GM18498 (cell line): ENCODE measurements at regions not wholly inside any gene's neighbourhood (a gene's known extent, or its start where the extent isn't known, plus 50 kb on each side); places are given as distances from the start of the nearest gene placed in this dataset.
"Not testable (repeated sequence)": the region's sequence is repeated elsewhere in the genome, so short reads cannot be mapped to it uniquely, and the experiment has no call there.

Experiments used
- ATAC-seq: cut with Tn5 transposase; IDR thresholded peaks from one replicate; pipeline ENCODE4 v1.9.1; 2021; ENCODE audit warnings: mild to moderate bottlenecking, moderate library complexity; ENCODE audit not compliant: unreplicated experiment

GRCh38 chr10:64635906-64636305 is 1114.7 kb downstream of the REEP3 start:
- ATAC-seq = no peak

DNA sequence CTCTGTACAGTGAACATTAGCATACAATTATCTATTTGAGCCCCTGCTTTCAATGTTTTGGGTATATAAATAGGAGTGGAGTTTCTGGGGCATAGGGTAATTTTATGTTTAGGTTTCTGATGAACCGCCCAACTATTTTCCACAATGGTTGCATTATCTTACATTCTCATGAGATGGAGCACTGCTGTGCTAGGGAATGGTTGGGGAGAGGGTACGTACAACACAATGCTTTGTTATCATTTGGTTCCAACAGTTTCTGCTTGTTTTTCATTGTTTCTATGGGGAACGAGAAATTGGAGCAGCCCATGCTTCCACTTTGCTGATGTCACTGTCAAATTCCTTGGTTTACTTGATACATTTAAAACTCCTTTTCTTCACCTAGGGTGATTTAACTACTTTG is 1115.3 kb downstream of the REEP3 start:
- no peak for ATAC-seq

GRCh38 chr10:64637939-64638338 is 1116.7 kb downstream of the REEP3 start:
- no peak for ATAC-seq

DNA sequence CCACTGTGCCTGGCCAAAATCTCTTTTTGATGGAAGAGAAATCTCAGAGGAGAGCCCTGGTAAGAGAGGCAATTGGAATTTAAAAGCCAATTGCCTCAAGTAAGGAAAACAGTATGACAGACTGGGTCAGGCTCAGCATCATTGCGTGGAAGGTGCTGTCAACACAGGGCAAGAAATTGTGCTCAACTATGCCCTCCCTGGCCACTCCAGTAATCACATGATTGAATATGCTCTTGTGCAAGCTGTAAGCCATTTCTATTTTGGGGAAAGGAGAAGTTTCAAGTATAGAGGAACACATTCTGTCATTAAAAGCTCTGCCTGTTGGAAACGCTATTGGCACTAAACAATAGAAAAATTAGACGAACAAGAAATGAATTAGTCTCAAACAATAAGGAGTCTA is 1127.7 kb downstream of the REEP3 start:
- no peak for ATAC-seq

- ATAC-seq = no peak
These were observed 1137.3 kb downstream of the REEP3 start for GRCh38 chr10:64658528-64658927.

GRCh38 chr10:64659311-64659710 is 1138.1 kb downstream of the REEP3 start:
- no peak for ATAC-seq

DNA sequence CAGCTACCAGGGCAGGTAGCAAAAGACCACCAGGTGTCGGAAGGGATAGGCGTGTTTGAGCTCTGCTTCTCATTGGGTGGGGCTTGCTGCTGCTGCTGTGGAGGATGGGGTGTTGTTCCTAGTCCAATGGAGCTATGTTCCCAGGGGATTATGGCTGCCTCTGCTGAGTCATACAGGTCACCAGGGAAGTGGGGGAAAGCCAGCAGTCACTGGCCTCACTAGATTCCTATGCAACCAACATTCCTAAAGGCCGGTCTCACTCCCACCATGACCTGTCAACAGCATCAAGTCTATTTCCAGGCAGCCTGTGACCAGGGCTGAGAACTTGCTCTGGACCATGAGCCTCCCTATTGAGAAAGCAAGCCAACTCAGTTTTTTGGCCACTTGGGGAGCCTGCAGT is 1160.8 kb downstream of the REEP3 start:
- ATAC-seq = no peak

- ATAC-seq = no peak
These were observed 1169.0 kb downstream of the REEP3 start for GRCh38 chr10:64690194-64690593.

DNA sequence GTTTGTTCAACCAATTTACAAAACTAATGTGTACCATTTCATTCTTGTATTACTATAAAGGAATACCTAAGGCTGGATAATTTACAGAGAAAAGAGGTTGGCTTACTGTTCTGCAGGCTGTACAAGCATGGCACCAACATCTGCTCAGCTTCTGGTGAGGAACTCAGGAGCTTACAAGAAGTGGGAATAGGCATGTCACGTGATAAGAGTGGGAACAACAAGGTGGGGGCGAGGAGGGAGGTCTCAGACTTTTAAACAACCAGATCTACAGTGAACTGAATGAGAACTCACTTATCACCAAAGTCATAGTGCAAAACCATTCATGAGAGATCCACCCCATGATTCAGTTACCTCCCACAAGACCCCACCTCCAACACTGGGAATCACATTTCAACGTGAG is 1178.0 kb downstream of the REEP3 start:
- ATAC-seq = no peak

DNA sequence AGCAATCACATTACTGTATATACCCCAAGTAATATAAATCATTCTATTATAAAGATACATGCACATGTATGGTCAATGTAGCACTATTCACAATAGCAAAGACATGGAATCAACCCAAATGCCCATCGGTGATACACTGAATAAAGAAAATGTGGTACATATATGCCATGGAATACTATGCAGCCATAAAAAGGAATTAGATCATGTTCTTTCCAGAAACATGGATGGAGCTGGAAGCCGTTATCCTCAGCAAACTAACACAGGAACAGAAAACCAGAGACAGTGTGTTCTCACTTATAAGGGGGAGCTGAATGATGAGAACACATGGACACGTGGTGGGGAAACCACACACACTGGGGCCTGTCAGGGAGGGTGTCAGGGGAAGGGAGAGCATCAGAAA is 1180.9 kb downstream of the REEP3 start:
- ATAC-seq = not testable (repeated sequence)

DNA sequence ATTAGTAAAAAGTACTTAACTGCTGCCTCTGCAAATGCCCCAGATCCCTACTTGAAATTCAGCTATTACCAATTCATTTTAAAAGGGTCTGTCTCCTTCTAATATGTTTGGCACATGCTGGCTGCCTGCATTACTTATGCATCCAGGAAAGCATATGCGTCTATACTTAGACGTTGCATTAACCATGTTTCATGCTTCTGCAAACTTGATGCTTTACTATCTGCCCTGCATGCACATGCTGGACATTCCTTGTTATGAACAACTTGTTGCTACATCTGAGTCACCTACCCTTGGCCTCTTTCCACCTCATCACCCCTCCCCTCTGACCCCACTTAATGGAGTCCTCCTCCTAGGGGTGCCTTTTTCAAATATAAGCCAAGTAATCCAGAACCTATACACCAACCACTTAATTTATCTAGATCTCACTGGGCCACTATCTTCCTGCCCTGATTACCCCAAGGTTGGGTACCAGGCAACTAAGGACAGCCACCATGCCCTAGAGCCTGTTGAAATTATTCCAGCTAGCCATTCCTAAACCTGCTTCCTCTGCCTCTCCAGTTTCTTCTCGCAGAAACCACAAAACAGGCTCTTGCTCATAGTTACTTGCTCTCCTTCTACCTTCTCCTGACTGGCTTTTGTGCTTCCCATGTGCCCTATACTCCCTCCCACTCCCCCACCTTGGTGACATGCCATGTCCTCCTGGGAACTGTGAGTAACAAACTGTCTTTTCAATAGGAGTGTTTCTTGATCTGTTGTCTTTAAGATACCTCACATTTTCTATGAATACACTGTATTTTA is 1187.9 kb downstream of the REEP3 start:
- ATAC-seq = no peak

DNA sequence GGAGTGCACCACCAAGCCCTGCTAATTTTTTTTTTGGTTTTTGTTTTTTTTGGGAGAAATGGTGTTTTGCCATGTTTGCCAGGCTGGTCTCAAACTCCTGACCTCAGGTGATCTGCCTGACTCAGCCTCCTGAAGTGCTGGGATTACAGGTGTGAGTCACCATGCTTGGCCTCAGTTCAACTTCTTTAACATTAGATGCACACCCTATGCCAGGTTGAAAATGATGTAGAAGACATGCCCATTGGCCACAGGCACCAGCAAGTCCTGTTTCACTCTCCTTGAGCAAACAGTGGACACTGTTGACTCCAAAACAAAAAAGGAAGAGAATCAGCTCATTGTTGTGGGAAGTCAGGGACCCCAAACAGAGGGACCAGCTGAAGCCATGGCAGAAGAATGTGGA is 1205.3 kb downstream of the REEP3 start:
- no peak for ATAC-seq

GRCh38 chr10:64731016-64731415 is 1209.8 kb downstream of the REEP3 start:
- ATAC-seq = no peak

DNA sequence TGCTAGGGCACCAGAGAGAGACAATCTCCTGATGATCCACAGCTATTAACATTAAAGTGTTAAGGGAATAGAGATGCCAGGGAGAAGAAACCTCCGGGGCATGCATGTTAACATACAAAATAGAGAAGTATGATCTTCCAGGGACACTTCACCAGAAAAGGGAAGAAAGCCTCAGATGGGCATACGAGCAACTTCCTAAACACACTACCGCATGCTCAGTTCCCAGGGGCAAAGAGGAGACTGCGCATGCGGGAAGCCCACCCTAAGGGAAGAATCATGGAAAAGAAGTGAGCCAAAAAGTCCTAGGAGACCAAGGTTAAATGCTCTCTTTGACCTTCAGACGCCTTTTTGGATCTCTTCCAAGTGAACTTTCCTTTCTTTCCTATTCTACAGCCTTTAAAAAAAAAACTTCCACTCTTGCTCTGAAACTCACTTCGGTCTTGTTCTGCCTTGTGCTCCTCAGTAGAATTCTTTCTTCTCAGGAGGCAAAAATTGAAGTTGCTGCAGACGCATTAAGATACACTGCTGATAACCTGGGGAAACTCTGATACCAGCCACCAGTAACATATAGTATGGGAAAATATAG is 1211.3 kb downstream of the REEP3 start:
- ATAC-seq = no peak

DNA sequence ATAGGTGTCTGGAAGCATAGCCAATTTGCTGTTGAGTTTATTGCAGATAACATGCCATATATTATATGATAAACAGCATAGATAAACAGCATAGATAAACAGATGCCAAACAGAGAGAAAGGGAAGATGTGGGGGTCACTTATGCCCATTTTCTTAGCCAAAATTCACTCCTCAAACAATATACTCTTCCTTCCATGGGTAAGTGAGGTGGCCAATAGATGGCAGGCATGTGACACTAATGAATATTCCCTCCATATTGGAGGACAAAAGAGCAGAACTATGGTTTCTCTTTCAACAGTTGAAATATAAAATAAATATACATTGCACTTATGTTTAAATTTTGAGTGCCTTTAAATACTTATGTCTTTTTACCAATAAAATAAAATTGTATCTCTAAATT is 1212.8 kb downstream of the REEP3 start:
- ATAC-seq = peak; percentile 54

DNA sequence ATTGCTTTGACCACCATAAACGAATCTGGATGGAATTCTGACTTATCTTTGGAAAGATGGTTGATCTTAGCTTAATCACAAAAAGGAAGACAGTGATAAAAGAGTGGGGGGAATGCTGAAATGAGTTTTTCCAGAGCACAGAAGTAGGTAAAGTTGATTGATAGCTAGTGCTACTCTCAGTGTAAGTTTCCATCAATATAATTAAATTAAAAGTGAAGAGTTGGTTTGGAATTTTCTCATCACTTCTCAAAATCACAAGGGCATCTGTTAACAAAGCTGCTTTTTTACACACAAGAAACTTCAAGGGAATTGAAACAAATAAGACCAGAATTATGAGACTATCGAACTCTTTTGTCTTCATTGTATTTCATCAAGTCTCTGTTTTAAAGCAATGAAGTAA is 1217.3 kb downstream of the REEP3 start:
- ATAC-seq = no peak

GRCh38 chr10:64745565-64745964 is 1224.4 kb downstream of the REEP3 start:
- no peak for ATAC-seq

GRCh38 chr10:64750672-64751071 is 1229.5 kb downstream of the REEP3 start:
- ATAC-seq = no peak

GRCh38 chr10:64753516-64753915 is 1232.3 kb downstream of the REEP3 start:
- no peak for ATAC-seq

DNA sequence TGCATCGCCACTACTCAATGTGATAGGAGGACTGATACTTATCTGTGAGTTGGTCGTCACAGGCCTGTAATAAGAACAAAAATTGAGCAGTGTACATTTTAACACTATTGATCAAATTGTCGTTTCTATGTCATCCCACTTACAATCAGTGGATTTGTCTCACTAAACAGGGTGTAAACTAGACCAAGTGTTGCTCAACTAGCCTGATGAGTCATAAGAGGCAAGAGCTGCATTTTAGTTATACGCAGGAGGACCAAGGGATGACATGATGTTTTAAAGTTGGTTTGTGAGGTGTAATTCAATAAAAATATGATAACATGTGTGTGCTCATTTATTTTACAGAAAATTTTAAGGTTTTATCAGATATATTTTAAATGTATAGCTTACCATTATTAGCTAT is 1239.2 kb downstream of the REEP3 start:
- no peak for ATAC-seq

- ATAC-seq = no peak
These were observed 1241.7 kb downstream of the REEP3 start for GRCh38 chr10:64762861-64763260.

DNA sequence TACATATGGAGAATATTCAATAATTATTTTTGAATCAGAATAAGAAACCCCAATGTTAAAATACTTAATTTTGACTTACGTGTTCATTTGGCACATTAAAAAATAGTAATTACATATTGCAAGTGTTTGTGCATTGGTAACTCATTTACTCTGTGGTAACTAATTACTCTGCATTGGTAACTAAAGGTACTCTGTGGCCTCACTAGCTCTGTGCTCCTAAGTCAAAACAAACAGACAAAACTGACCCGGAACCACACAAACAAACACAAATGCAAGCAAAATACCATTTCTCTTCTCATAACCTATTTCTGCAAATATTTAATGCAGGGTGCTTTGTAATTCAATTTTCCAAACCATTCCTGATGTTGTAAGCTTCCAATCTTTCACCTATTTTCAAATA is 1244.3 kb downstream of the REEP3 start:
- ATAC-seq = no peak
